ENCODE measurements at regions not wholly inside any gene's neighbourhood (a gene's known extent, or its start where the extent isn't known, plus 50 kb on each side); places are given as distances from the start of the nearest gene placed in this dataset.

GRCh38 chr20:61163031-61163430 is 89.0 kb upstream of the CDH4 start:
- no peak for DNase-seq (ENCODE audit: low spot score)

GRCh38 chr20:61166324-61166723 is 85.7 kb upstream of the CDH4 start:
- DNase-seq (ENCODE audit: low spot score): no peak

- no peak for DNase-seq (ENCODE audit: low spot score)
Measured at GRCh38 chr20:61168605-61169004, 83.5 kb upstream of the CDH4 start.

GRCh38 chr20:61169874-61170273 is 82.2 kb upstream of the CDH4 start:
- DNase-seq (ENCODE audit: low spot score): no peak

DNA sequence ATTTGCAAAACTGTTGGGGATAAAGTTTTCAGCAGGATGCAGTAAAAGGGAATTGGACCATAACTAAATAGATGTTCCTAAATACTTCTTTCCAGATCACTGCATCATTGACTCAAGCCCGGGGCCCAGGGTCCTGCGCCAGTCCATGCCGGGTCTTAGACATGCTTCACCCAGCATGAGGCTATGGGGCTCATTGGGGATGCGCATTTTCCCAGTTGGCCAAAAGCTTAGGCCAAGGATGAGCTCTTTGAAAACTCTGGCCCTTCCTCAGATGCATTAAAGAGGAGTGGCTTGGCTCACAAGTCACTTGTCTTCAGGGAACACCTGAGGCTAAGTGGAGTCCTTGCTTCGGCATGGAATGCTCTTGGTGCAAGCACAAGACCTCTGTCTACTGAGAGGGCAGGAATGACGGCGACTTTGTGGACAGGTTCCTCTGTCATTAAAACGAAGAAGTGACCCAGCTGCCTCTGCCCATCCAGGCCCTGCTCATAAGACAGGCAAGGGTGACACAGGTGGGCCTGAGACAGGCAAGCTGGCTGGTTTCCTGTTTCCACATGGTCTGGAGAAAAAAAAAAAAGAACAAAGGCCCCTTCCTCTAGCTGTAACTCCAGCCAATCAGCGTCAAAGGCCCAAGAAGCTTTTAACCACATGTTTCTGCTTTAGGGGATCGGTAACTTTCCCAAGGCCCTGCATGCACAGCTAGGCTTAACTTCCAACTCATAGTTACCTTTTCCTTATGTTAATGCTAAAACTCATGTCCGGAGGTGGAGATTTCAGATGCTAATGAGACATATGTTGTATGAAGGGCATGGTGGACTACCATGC is 81.4 kb upstream of the CDH4 start:
- DNase-seq (ENCODE audit: low spot score): no peak

GRCh38 chr20:61173267-61173666 is 78.8 kb upstream of the CDH4 start:
- DNase-seq (ENCODE audit: low spot score): no peak

DNA sequence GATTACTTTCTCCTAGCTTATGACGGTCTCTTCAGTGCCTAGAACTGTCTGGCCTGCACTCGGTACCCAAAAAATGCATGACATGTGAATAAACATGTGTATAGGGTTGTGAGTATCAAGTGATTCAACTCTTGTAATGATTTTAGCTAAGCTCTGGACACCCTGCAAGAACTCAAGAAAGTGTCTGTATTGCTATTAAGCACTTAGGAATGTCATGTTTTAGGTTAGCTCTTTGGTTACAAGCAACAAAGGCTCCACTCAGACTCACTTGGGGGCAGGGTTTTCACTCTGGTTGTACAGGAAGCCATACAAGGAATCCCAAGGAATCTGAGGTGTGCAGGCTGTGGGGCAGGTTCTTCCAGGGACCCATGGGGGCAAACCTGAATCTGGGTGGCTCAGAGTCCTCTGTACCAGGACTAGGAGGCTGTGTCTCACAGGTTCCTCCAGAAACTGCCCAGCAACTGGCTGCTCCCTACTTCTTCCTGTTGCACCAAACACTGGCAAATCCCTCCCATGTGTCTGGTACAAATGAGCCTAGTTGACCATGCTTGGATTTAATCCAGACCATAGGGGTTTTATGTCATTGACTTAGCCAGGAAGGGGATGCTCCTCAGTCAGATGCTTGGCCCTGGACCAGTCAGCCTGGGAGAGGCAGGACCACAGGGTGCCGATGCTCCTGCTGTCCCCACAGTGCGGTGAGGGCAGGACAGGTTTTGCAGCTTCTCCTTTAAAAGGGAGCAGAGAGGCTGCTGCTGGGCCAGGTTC is 77.9 kb upstream of the CDH4 start:
- DNase-seq (ENCODE audit: low spot score): no peak

GRCh38 chr20:61176874-61177273 is 75.2 kb upstream of the CDH4 start:
- no peak for DNase-seq (ENCODE audit: low spot score)

GRCh38 chr20:61178551-61179071 is 73.5 kb upstream of the CDH4 start:
- DNase-seq (ENCODE audit: low spot score): no peak

GRCh38 chr20:61184194-61184593 is 67.9 kb upstream of the CDH4 start:
- DNase-seq (ENCODE audit: low spot score): no peak

GRCh38 chr20:61185181-61185580 is 66.9 kb upstream of the CDH4 start:
- DNase-seq (ENCODE audit: low spot score): no peak

GRCh38 chr20:61185841-61186601 is 66.0 kb upstream of the CDH4 start:
- DNase-seq (ENCODE audit: low spot score): no peak

GRCh38 chr20:61186771-61187472 is 65.1 kb upstream of the CDH4 start:
- no peak for DNase-seq (ENCODE audit: low spot score)

- DNase-seq (ENCODE audit: low spot score): no peak
Measured at GRCh38 chr20:61189534-61189933, 62.5 kb upstream of the CDH4 start.

DNA sequence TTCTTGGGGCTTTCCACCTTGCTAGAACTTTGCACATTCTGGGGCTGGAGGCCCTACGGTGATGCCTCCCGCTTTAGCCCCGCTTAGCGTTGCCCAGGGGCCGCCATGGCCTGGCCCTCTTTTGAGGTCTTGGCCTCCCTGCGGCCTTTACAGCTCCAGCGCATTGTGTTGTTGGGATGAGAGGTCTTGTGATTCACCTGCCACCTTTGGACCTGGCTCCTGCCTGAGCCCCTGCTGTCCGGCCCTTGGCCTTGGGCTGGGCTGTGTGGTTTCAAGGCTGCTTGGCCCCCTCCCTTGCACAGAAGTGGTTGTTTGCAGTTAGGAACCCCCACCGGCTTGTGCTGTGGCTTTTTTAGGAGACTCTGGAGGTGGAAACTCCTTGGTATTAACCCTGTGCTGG is 61.0 kb upstream of the CDH4 start:
- no peak for DNase-seq (ENCODE audit: low spot score)

DNA sequence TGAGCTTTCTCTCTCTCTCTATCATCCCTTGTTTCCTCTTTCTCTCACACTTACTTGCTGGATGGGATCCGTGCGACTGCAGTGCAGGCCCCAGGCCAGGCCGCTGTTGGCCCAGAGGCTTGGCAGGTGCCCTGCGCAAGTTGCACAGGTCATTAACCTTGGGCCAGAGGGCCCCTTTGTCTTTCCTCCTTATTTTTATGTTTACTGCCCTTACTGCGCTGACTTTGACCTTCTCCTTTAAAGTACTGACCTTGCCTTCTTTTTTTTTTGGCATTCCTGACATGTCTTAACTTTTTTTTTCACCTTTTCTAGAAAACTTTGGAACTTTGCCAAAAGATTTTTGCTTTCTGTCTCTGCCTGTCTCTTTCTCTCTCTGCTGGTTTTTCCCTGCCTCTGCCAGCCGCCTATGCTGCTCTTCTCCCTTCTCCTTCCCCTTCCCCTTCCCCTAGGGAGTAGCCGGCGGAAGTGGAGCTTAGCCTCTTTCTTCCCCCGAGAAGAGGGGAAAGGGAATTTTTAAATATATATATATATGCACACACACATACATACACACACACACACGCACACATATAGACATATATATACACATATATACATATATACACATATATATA is 59.6 kb upstream of the CDH4 start:
- no peak for DNase-seq (ENCODE audit: low spot score)

GRCh38 chr20:61193164-61193563 is 58.9 kb upstream of the CDH4 start:
- DNase-seq (ENCODE audit: low spot score): no peak

Measured in ecto neural progenitor cell (in vitro differentiated cells).